Activated naive CD4-positive, alpha-beta T cell treated with anti-CD3 and anti-CD28 coated beads for 36 hours (primary cell): ENCODE measurements at regions not wholly inside any gene's neighbourhood (a gene's known extent, or its start where the extent isn't known, plus 50 kb on each side); places are given as distances from the start of the nearest gene placed in this dataset.

Source experiments
- CTCF ChIA-PET: fragments of 350-600 bp; sonication (Branson Sonifier 250); formaldehyde crosslinking; loops from one replicate; lab custom pipeline; 2021; ENCODE audit warnings: antibody characterized with exemption; lab: Charles Lee
- DNase-seq: peaks from one replicate; pipeline ENCODE4 v3.0.0-alpha.2; 2020
- H3K27ac Mint-ChIP-seq: one replicate; pipeline ENCODE4 v1.8.0; 2021; ENCODE audit warnings: mild to moderate bottlenecking, mixed read lengths
- H3K27me3 Mint-ChIP-seq: one replicate; pipeline ENCODE4 v1.8.0; 2021; ENCODE audit warnings: low read depth, mixed read lengths
- H3K36me3 Mint-ChIP-seq: one replicate; pipeline ENCODE4 v1.8.0; 2021; ENCODE audit warnings: low read depth, mixed read lengths
- H3K4me1 Mint-ChIP-seq: one replicate; pipeline ENCODE4 v1.8.0; 2021; ENCODE audit warnings: low read depth, mixed read lengths
- H3K4me3 Mint-ChIP-seq: one replicate; pipeline ENCODE4 v1.8.0; 2021; ENCODE audit warnings: mild to moderate bottlenecking, moderate library complexity, mixed read lengths
- H3K9me3 Mint-ChIP-seq: one replicate; pipeline ENCODE4 v1.8.0; 2021; ENCODE audit warnings: mixed read lengths
- intact Hi-C: fragments of 100-400 bp; cut with micrococcal nuclease; formaldehyde crosslinking; loops from one replicate; pipeline ENCODE4 v1.15.1; 2023

- Mint-ChIP-seq H3K4me3 (no peak overlapping the region), H3K27me3 (peaks cover 7% of the 10 kb centered on the region), H3K4me1 (peaks cover 4% of the 10 kb centered on the region), H3K9me3 (no peaks in the 10 kb centered on the region), H3K36me3 (no peaks in the 10 kb centered on the region), H3K27ac (no peak overlapping the region)
- no peak for DNase-seq
- CTCF ChIA-PET, result no interaction called here
- intact Hi-C loops, result no loop called here
These were observed 186.5 kb downstream of the AXIN2 start for GRCh38 chr17:65374966-65375365.

- no peak overlapping the region for H3K27ac Mint-ChIP-seq
- no peaks in the 10 kb centered on the region for H3K9me3 Mint-ChIP-seq
- H3K4me1 Mint-ChIP-seq, result peaks cover 8% of the 10 kb centered on the region
- intact Hi-C loops, result no loop called here
- CTCF ChIA-PET, result no interaction called here
- DNase-seq, result no peak
- H3K27me3 Mint-ChIP-seq, result peaks cover 7% of the 10 kb centered on the region
- H3K4me3 Mint-ChIP-seq, result no peak overlapping the region
- H3K36me3 Mint-ChIP-seq, result no peaks in the 10 kb centered on the region
These were observed 189.7 kb downstream of the AXIN2 start for GRCh38 chr17:65371702-65372101.

- no peak overlapping the region for H3K27ac Mint-ChIP-seq
- DNase-seq, result no peak
These were observed 190.7 kb downstream of the AXIN2 start for GRCh38 chr17:65370669-65371131.

GRCh38 chr17:65368341-65368740 is 193.1 kb downstream of the AXIN2 start:
- Mint-ChIP-seq H3K27ac (no peak overlapping the region), H3K9me3 (no peaks in the 10 kb centered on the region), H3K27me3 (peaks cover 7% of the 10 kb centered on the region), H3K36me3 (no peaks in the 10 kb centered on the region), H3K4me1 (peaks cover 21% of the 10 kb centered on the region), H3K4me3 (no peak overlapping the region)
- intact Hi-C loops, result no loop called here
- DNase-seq, result no peak
- CTCF ChIA-PET, result no interaction called here

More at GRCh38 chr17:65370669-65371131, 190.7 kb downstream of the AXIN2 start:
- Mint-ChIP-seq H3K9me3 (no peaks in the 10 kb centered on the region), H3K4me3 (no peak overlapping the region), H3K36me3 (no peaks in the 10 kb centered on the region), H3K27me3 (peaks cover 7% of the 10 kb centered on the region), H3K4me1 (peaks cover 18% of the 10 kb centered on the region)
- CTCF ChIA-PET, result no interaction called here
- intact Hi-C loops, result no loop called here

- H3K9me3 Mint-ChIP-seq, result no peaks in the 10 kb centered on the region
- H3K27ac Mint-ChIP-seq, result no peak overlapping the region
- CTCF ChIA-PET, result no interaction called here
- peak; percentile 48 for DNase-seq
- H3K36me3 Mint-ChIP-seq, result no peaks in the 10 kb centered on the region
- no peak overlapping the region for H3K4me3 Mint-ChIP-seq
- intact Hi-C loops, result no loop called here
- H3K4me1 Mint-ChIP-seq, result peaks cover 21% of the 10 kb centered on the region
- H3K27me3 Mint-ChIP-seq, result peaks cover 7% of the 10 kb centered on the region
These were observed 195.2 kb downstream of the AXIN2 start for GRCh38 chr17:65366102-65366844.

- CTCF ChIA-PET, result interaction anchor here (0.7 kb wide), 1 partner anchor 512 kb away, joined by 7 read pairs; no protein-coding TSS in a partner anchor
- DNase-seq, result no peak
- H3K27me3 Mint-ChIP-seq, result no peaks in the 10 kb centered on the region
- intact Hi-C loops, result no loop called here
- H3K4me3 Mint-ChIP-seq, result no peak overlapping the region
- H3K27ac Mint-ChIP-seq, result no peak overlapping the region
- H3K9me3 Mint-ChIP-seq, result no peaks in the 10 kb centered on the region
- H3K36me3 Mint-ChIP-seq, result no peaks in the 10 kb centered on the region
- H3K4me1 Mint-ChIP-seq, result peaks cover 18% of the 10 kb centered on the region
These were observed 196.3 kb downstream of the AXIN2 start for GRCh38 chr17:65365169-65365568.

- peaks cover 25% of the 10 kb centered on the region for H3K4me1 Mint-ChIP-seq
- H3K27ac Mint-ChIP-seq, result no peak overlapping the region
- no peak overlapping the region for H3K4me3 Mint-ChIP-seq
- no peaks in the 10 kb centered on the region for H3K36me3 Mint-ChIP-seq
- intact Hi-C loops, result no loop called here
- H3K27me3 Mint-ChIP-seq, result no peaks in the 10 kb centered on the region
- no peak for DNase-seq
- CTCF ChIA-PET, result interaction anchor here (0.7 to 1.2 kb wide), 2 partner anchors 70 to 512 kb away, joined by 4 to 7 read pairs; no protein-coding TSS in a partner anchor
- H3K9me3 Mint-ChIP-seq, result no peaks in the 10 kb centered on the region
These were observed 197.0 kb downstream of the AXIN2 start for GRCh38 chr17:65364438-65364837.

- Mint-ChIP-seq H3K27ac (no peak overlapping the region), H3K4me3 (no peak overlapping the region), H3K36me3 (no peaks in the 10 kb centered on the region), H3K9me3 (no peaks in the 10 kb centered on the region), H3K27me3 (no peaks in the 10 kb centered on the region), H3K4me1 (peaks cover 37% of the 10 kb centered on the region)
- intact Hi-C loops, result no loop called here
- no peak for DNase-seq
- CTCF ChIA-PET, result no interaction called here
These were observed 198.6 kb downstream of the AXIN2 start for GRCh38 chr17:65362826-65363225.

- intact Hi-C loops, result no loop called here
- Mint-ChIP-seq H3K9me3 (no peaks in the 10 kb centered on the region), H3K4me3 (no peak overlapping the region), H3K36me3 (no peaks in the 10 kb centered on the region), H3K4me1 (peaks cover 27% of the 10 kb centered on the region), H3K27ac (no peak overlapping the region), H3K27me3 (no peaks in the 10 kb centered on the region)
- no peak for DNase-seq
- CTCF ChIA-PET, result no interaction called here
These were observed 200.4 kb downstream of the AXIN2 start for GRCh38 chr17:65360961-65361552.

GRCh38 chr17:65359016-65359415 is 202.4 kb downstream of the AXIN2 start:
- H3K9me3 Mint-ChIP-seq, result no peaks in the 10 kb centered on the region
- no peak overlapping the region for H3K4me3 Mint-ChIP-seq
- no peaks in the 10 kb centered on the region for H3K36me3 Mint-ChIP-seq
- DNase-seq, result peak; percentile 78
- intact Hi-C loops, result loop anchor here (1.0 kb wide), 4 partner anchors 130 to 298 kb away; partner anchors contain the start of gene AXIN2
- CTCF ChIA-PET, result no interaction called here
- no peak overlapping the region for H3K27ac Mint-ChIP-seq
- H3K4me1 Mint-ChIP-seq, result peaks cover 20% of the 10 kb centered on the region
- H3K27me3 Mint-ChIP-seq, result no peaks in the 10 kb centered on the region

GRCh38 chr17:65356536-65356935 is 204.9 kb downstream of the AXIN2 start:
- Mint-ChIP-seq H3K36me3 (no peaks in the 10 kb centered on the region), H3K9me3 (no peaks in the 10 kb centered on the region), H3K4me3 (no peak overlapping the region), H3K27ac (no peak overlapping the region), H3K27me3 (no peaks in the 10 kb centered on the region), H3K4me1 (peaks cover 20% of the 10 kb centered on the region)
- CTCF ChIA-PET, result no interaction called here
- intact Hi-C loops, result no loop called here
- no peak for DNase-seq

- H3K4me3 Mint-ChIP-seq, result no peak overlapping the region
- no peak overlapping the region for H3K27ac Mint-ChIP-seq
- intact Hi-C loops, result no loop called here
- CTCF ChIA-PET, result no interaction called here
- no peaks in the 10 kb centered on the region for H3K9me3 Mint-ChIP-seq
- peaks cover 20% of the 10 kb centered on the region for H3K4me1 Mint-ChIP-seq
- H3K36me3 Mint-ChIP-seq, result no peaks in the 10 kb centered on the region
- no peaks in the 10 kb centered on the region for H3K27me3 Mint-ChIP-seq
- DNase-seq, result no peak
These were observed 206.2 kb downstream of the AXIN2 start for GRCh38 chr17:65355246-65355645.

GRCh38 chr17:65349916-65350315 is 211.5 kb downstream of the AXIN2 start:
- no peak overlapping the region for H3K4me3 Mint-ChIP-seq
- H3K9me3 Mint-ChIP-seq, result peaks cover 5% of the 10 kb centered on the region
- no peaks in the 10 kb centered on the region for H3K36me3 Mint-ChIP-seq
- CTCF ChIA-PET, result no interaction called here
- no peaks in the 10 kb centered on the region for H3K27me3 Mint-ChIP-seq
- peaks cover 8% of the 10 kb centered on the region for H3K4me1 Mint-ChIP-seq
- H3K27ac Mint-ChIP-seq, result no peak overlapping the region
- intact Hi-C loops, result no loop called here
- no peak for DNase-seq
